ENCODE measurements at regions not wholly inside any gene's neighbourhood (a gene's known extent, or its start where the extent isn't known, plus 50 kb on each side); places are given as distances from the start of the nearest gene placed in this dataset.
A peak's percentile ranks its signal among the peaks of the same experiment; 100 is the strongest.

DNA sequence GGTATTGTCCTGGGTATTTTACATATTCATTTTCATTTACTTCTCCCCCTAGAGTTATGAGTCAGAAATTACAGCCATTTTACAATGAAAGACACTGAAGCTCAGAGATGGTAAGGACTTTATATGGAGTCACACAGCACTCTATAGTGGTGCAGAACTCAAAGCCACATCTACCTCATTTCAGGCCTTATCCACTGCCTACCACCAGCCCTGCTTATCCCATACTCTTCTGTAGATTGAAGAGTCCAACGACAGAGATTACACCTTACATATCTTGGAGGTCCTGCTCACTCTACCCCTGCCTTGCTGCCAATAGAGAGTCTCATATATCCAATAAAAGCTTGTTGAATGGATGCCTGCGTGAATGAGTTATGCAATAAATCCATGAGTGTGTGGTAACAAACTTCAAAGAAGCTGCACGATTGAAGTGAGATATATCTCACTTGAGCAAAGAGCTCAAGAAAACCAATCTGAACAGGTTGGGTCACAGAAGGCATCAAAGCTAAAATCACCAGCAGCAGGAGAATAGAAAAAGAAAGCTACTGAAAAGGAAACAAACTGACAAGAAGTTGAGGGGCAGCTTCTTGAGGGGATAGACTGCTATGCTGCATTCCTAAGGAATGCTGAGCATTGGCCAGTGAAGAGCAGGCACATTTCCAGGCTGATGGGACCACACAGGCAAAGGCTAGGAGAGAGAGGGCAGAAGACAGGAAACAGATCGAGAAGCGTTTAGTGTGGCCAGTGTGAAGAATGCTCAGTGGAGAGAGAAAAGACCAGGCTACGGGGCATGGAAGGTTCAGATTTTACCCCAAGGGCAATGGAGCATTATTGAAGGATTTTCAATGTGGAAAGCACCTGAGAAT, 585.6 kb downstream of the DHX35 start:
- TF ChIP-seq, protein P1, sequence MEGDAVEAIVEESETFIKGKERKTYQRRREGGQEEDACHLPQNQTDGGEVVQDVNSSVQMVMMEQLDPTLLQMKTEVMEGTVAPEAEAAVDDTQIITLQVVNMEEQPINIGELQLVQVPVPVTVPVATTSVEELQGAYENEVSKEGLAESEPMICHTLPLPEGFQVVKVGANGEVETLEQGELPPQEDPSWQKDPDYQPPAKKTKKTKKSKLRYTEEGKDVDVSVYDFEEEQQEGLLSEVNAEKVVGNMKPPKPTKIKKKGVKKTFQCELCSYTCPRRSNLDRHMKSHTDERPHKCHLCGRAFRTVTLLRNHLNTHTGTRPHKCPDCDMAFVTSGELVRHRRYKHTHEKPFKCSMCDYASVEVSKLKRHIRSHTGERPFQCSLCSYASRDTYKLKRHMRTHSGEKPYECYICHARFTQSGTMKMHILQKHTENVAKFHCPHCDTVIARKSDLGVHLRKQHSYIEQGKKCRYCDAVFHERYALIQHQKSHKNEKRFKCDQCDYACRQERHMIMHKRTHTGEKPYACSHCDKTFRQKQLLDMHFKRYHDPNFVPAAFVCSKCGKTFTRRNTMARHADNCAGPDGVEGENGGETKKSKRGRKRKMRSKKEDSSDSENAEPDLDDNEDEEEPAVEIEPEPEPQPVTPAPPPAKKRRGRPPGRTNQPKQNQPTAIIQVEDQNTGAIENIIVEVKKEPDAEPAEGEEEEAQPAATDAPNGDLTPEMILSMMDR (conservative IDR thresholded peaks at IDR 0.05; ENCODE audit: low read length) = peak; percentile 26; the same call in 1 of the 2 replicates
- no peak for TF ChIP-seq EZH2phosphoT487 (IDR thresholded peaks at IDR 0.05; ENCODE audit: borderline replicate concordance)
